Upper lobe of left lung (tissue), 6 donors: ENCODE measurements at regions not wholly inside any gene's neighbourhood (a gene's known extent, or its start where the extent isn't known, plus 50 kb on each side); places are given as distances from the start of the nearest gene placed in this dataset.
A peak's percentile ranks its signal among the peaks of the same experiment; 100 is the strongest.

Experiments used
- ATAC-seq, 2 donors: fragments of 200-7000 bp; cut with Tn5 transposase; one replicate each; pipeline ENCODE4 v1.9.1; 2022; ENCODE audit warnings: mild to moderate bottlenecking in 2 of 2, moderate library complexity in 2 of 2; ENCODE audit not compliant: low FRiP score in 2 of 2
- DNase-seq, 2 donors: peaks; one replicate each; pipeline ENCODE4 v3.0.0-alpha.2; 2019 to 2020
- H3K27ac ChIP-seq, 4 donors: fragments of 200-600 bp; sonication (generic); one replicate each; pipeline ENCODE4 v1.5.1; 2016 to 2019
- H3K27me3 ChIP-seq, 4 donors: fragments of 200-600 bp; sonication (generic); one replicate each; pipeline ENCODE4 v1.5.1; 2017 to 2019
- H3K36me3 ChIP-seq, 4 donors: fragments of 200-600 bp; sonication (generic); one replicate each; pipeline ENCODE4 v1.5.1; 2016 to 2019
- H3K4me1 ChIP-seq, 4 donors: fragments of 200-600 bp; sonication (generic); one replicate each; pipeline ENCODE4 v1.5.1; 2018 to 2019
- H3K4me3 ChIP-seq, 4 donors: fragments of 200-600 bp; sonication (generic); one replicate each; pipeline ENCODE4 v1.5.1; 2017 to 2019; ENCODE audit warnings: mild to moderate bottlenecking in 2 of 4, moderate library complexity in 1 of 4
- H3K9me3 ChIP-seq, 4 donors: fragments of 200-600 bp; sonication (generic); one replicate each; pipeline ENCODE4 v1.5.1; 2018 to 2019
- CTCF ChIP-seq, 6 experiments: fragments of 450-650 bp in 4 of 6; fragments of 200-600 bp in 2 of 6; sonication (generic) in 2 of 6; IDR thresholded peaks; one replicate each; pipeline ENCODE4 v1.5.1; 2016 to 2019; ENCODE audit warnings: antibody characterized with exemption in 6 of 6
- EP300 ChIP-seq, 4 donors: sonication (generic); formaldehyde crosslinking; IDR thresholded peaks; one replicate each; pipeline ENCODE4 v1.5.1; 2017; ENCODE audit warnings: antibody characterized with exemption in 4 of 4, control low read depth in 2 of 4
- POLR2A ChIP-seq, 4 donors: fragments of 450-650 bp; IDR thresholded peaks; one replicate each; pipeline ENCODE4 v1.5.1; 2016 to 2017; ENCODE audit warnings: antibody characterized with exemption in 4 of 4, mild to moderate bottlenecking in 2 of 4
- POLR2AphosphoS5 ChIP-seq, 2 donors: sonication (generic); formaldehyde crosslinking; IDR thresholded peaks; one replicate each; pipeline ENCODE4 v1.5.1; 2017; ENCODE audit warnings: antibody characterized with exemption in 2 of 2
- WGBS, 2 donors: methylation state at CpG; one replicate each; pipeline ENCODE4 v1.1.5; 2017 to 2018; 5-methylcytosine and 5-hydroxymethylcytosine counted together
- donor health status: DM: no; HTN: no; CAD: no; lungs with moderate emphysema.
- donor health status: DM: no; HTN: yes; CAD: no; lungs with severe emphysema.

GRCh38 chr11:109894242-109894641, 198.9 kb upstream of the ZC3H12C start:
- H3K36me3 ChIP-seq, result no peaks in the 10 kb centered on the region
- 73 to 76% methylated on average over 1 of the region's 1 CpG for WGBS, 2 donors
- H3K4me3 ChIP-seq, result no peak overlapping the region
- ATAC-seq (no peak), DNase-seq (no peak)
- H3K27ac ChIP-seq, result no peak overlapping the region
- no peaks in the 10 kb centered on the region for H3K27me3 ChIP-seq
- H3K4me1 ChIP-seq, result no peaks in the 10 kb centered on the region
- TF ChIP-seq CTCF (IDR thresholded peaks at IDR 0.05) (no peak), POLR2A (IDR thresholded peaks at IDR 0.05) (no peak), EP300 (IDR thresholded peaks at IDR 0.05) (no peak), POLR2AphosphoS5 (IDR thresholded peaks at IDR 0.05) (no peak)
- H3K9me3 ChIP-seq, result peaks cover 0 to 15% (median 0%) of the 10 kb centered on the region in 4 donors

- no peak for DNase-seq
- H3K27ac ChIP-seq, result no peak overlapping the region
- H3K9me3 ChIP-seq, result peaks cover 0 to 15% (median 0%) of the 10 kb centered on the region in 4 donors
- ATAC-seq, result no peak
- TF ChIP-seq EP300 (IDR thresholded peaks at IDR 0.05) (no peak), POLR2A (IDR thresholded peaks at IDR 0.05) (no peak), POLR2AphosphoS5 (IDR thresholded peaks at IDR 0.05) (no peak)
- H3K4me3 ChIP-seq, result no peak overlapping the region
- no peaks in the 10 kb centered on the region for H3K27me3 ChIP-seq
- no peaks in the 10 kb centered on the region for H3K4me1 ChIP-seq
- H3K36me3 ChIP-seq, result no peaks in the 10 kb centered on the region
- WGBS, 2 donors, result 83 to 89% methylated on average over 2 of the region's 2 CpGs
Measured at GRCh38 chr11:109898592-109898991, 194.6 kb upstream of the ZC3H12C start.

GRCh38 chr11:109902764-109903433, 190.3 kb upstream of the ZC3H12C start:
- ATAC-seq, result no peak
- Histone ChIP-seq H3K4me3 (no peak overlapping the region), H3K4me1 (no peaks in the 10 kb centered on the region), H3K36me3 (no peaks in the 10 kb centered on the region), H3K27ac (no peak overlapping the region), H3K9me3 (peaks cover 0 to 9% (median 0%) of the 10 kb centered on the region in 4 donors), H3K27me3 (no peaks in the 10 kb centered on the region)
- no peak for DNase-seq
- TF ChIP-seq POLR2A (IDR thresholded peaks at IDR 0.05) (no peak), CTCF (IDR thresholded peaks at IDR 0.05) (no peak), EP300 (IDR thresholded peaks at IDR 0.05) (no peak), POLR2AphosphoS5 (IDR thresholded peaks at IDR 0.05) (no peak)
- WGBS, 2 donors, result 69 to 77% methylated on average over 5 of the region's 5 CpGs

- Histone ChIP-seq H3K4me1 (peaks cover 0 to 7% (median 2%) of the 10 kb centered on the region in 4 donors), H3K4me3 (no peak overlapping the region), H3K36me3 (no peaks in the 10 kb centered on the region), H3K9me3 (no peaks in the 10 kb centered on the region), H3K27ac (no peak overlapping the region), H3K27me3 (no peaks in the 10 kb centered on the region)
- TF ChIP-seq EP300 (IDR thresholded peaks at IDR 0.05), result no peak
- no peak for TF ChIP-seq CTCF (IDR thresholded peaks at IDR 0.05)
- 3 to 19% methylated on average over 2 of the region's 2 CpGs for WGBS, 2 donors
- DNase-seq, result no peak
- ATAC-seq, result no peak
Measured at GRCh38 chr11:109911488-109911887, 181.7 kb upstream of the ZC3H12C start.

- 69% methylated on average over 4 of the region's 4 CpGs for WGBS, 2 donors
- Histone ChIP-seq H3K36me3 (no peaks in the 10 kb centered on the region), H3K9me3 (no peaks in the 10 kb centered on the region), H3K27ac (peak overlapping the region in 1 of 4 donors; percentile 37), H3K4me3 (no peak overlapping the region), H3K27me3 (no peaks in the 10 kb centered on the region), H3K4me1 (peaks cover 0 to 7% (median 2%) of the 10 kb centered on the region in 4 donors)
- TF ChIP-seq EP300 (IDR thresholded peaks at IDR 0.05) (no peak), POLR2A (IDR thresholded peaks at IDR 0.05) (no peak), CTCF (IDR thresholded peaks at IDR 0.05) (no peak), POLR2AphosphoS5 (IDR thresholded peaks at IDR 0.05) (no peak)
- ATAC-seq (peak; percentile 36 to 62), DNase-seq (peak in 1 of 2 donors; percentile 44)
Measured at GRCh38 chr11:109914038-109914437, 179.2 kb upstream of the ZC3H12C start.
